SKM-1 treated with dmso at 0.1 percent for 144 hours (cell line): ENCODE measurements at regions not wholly inside any gene's neighbourhood (a gene's known extent, or its start where the extent isn't known, plus 50 kb on each side); places are given as distances from the start of the nearest gene placed in this dataset.

Experiments
- DNase-seq: peaks from one replicate; lab custom pipeline; 2025; ENCODE audit not compliant: unreplicated experiment; lab: John Stamatoyannopoulos, UW

DNA sequence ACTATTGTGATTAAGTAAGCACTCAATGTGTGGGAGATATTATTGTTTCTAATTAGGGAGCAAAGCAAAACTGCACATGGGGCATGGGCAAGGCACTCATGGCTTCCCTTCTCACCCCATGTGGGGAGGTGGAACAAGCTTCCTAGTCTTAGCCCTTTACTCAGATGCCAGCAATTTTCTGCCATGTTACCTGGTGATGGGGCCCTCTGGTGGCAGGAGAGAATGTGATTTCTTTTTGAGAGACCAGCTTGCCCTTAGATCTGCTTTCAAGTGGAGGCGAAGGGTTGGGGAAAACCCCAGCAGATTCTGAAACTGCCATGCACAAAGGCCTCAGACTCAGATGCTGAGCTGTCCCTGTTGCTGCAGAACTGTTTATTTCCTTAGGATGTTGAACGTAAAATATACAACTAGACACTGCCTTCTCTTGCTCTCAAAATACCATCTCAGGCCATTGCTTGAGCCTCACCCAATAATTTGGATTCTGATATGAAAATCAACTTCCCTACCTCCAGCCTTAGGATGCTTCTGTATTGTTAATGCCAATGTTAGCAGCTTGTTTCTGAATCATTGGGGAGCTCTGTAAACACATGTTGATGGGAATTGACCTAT is 130.2 kb upstream of the TPRG1 start:
- peak; percentile 42 for DNase-seq

DNA sequence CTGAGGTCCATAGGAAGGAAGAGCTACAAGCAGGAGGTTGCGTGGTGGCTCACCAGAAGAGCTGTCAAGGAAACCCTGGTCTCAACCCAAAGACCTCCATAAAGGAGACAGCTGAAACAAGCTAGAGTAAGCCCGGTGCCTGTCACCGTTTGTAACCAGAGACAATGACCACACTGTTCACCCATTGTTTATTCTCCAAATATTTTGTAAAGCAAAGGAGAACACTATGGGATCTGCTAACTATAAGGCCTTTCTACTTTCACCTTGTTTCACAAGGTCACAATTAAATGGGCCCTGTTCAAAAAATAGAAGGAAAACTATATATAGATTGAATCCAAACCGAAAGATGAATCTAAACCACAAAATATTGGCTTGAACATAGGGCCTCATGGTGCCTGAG is 128.9 kb upstream of the TPRG1 start:
- DNase-seq = no peak

DNA sequence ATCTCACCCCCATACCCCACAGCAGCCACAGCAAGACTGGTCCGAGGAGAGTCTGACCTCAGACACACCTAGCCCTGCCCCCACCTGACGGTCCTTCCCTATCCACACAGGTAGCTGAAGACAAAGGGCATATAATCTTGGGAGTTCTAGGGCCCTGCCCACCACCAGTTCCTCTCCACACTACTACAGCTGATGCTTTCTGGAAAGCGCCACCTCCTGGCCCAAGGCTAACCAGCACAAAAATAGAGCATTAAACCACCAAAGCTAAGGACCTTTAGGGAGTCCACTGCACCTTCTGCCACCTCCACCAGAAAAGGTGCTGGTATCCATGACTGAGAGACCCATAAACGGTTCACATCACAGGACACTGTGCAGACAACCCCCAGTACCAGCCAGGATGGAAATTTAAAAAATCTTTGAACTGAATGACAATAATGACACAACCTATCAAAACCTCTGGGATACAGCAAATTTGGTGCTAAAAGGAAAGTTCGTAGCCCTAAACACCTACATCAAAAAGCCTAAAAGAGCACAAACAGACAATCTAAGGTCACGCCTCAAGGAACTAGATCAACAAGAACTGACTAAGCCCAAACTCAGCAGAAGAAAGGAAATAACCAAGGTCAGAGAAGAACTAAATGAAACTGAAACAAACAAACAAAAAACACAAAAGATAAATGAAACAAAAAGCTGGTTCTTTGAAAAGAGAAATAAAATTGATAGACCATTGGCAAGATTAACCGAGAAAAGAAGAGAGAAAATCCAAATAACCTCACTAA is 122.1 kb upstream of the TPRG1 start:
- no peak for DNase-seq

DNA sequence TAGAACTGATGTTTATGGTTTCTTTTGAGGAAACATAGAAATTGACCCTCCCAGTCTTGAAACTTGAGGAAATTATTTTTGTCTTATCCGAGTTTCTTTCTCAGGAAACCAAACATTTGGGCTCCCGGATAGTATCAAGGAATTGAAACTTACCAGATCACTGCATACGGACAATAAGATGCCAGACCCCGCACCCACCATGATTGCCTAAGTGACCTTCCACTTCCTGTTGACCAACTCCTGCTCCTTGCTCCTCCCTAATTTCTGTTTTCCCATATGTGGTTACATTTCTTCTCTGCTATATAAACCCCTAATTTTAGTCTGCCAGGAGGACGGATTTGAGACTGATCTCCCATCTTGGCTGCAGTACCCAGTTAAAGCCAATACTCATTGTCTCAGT is 118.4 kb upstream of the TPRG1 start:
- no peak for DNase-seq

DNA sequence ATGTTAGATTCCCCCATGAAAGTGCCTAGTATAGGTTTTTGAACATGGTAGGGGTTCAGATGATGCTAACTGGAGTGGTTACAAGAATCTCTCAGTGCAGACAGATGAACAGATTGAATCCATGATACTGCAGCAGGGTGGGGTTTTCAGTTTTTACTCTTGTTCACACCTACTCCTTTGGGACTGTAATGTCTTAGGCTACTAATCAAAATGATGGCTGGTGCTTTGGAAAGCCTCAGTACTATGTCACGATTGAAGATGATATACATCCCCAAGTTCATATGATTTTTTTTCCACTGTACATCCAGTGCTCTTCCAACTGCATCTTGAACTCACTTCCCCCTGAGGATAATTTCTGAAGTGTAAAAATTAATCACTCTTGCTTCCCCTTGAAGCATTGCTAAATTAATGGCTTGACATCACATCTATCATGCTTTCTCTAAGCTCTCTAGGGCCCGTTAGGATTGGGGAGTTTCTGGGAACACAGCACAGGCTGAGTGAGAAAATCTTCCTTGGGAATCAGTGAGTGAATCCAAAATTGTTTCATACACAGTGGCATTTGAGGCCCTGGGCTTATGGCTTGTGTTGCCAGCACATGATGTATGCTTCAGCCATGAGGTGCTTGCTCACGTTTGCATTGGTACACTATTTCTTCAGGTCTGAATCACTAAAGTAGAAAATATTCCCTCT is 115.0 kb upstream of the TPRG1 start:
- DNase-seq = no peak

DNA sequence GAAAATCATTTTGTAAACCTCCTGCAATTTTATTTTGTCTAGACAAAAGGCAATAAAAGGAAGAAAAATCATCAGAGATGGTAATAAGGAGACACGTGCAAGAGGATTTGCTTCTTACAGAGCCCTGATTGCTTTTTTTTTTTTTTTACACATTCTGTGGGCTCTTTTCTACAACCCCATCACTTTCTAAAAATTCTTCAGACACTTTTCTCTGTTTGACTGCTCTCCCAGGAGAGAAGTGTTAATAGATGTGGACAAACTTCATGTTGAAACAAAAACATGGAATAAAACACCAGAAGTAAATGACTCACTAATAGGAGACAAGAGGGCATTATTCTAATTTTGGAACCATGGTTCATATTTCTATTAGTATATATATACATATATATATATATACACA is 114.4 kb upstream of the TPRG1 start:
- DNase-seq = no peak

- no peak for DNase-seq
These were observed 113.7 kb upstream of the TPRG1 start for GRCh38 chr3:189058071-189058470.

- no peak for DNase-seq
These were observed 100.8 kb upstream of the TPRG1 start for GRCh38 chr3:189070965-189071364.

GRCh38 chr3:189071446-189071845 is 100.3 kb upstream of the TPRG1 start:
- no peak for DNase-seq

DNA sequence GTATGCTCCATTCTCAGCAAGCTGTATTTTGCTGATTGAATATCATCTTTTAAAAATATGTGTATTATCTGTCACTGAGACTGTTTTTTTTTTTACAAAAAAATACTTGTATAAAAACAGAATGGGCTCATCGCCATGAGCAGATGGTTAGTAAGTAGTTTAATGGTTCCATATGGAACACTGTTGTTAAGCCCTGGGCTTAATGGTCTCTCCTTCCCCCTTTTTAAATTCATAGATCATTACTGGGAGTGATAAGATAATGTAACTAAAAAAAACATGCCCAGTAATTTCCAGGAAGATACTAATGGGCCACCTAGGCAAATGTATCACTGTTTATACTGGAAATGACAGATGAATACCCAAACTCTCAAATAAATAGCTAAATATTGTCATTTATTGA is 95.3 kb upstream of the TPRG1 start:
- DNase-seq = no peak

- no peak for DNase-seq
These were observed 91.0 kb upstream of the TPRG1 start for GRCh38 chr3:189080745-189081144.

DNA sequence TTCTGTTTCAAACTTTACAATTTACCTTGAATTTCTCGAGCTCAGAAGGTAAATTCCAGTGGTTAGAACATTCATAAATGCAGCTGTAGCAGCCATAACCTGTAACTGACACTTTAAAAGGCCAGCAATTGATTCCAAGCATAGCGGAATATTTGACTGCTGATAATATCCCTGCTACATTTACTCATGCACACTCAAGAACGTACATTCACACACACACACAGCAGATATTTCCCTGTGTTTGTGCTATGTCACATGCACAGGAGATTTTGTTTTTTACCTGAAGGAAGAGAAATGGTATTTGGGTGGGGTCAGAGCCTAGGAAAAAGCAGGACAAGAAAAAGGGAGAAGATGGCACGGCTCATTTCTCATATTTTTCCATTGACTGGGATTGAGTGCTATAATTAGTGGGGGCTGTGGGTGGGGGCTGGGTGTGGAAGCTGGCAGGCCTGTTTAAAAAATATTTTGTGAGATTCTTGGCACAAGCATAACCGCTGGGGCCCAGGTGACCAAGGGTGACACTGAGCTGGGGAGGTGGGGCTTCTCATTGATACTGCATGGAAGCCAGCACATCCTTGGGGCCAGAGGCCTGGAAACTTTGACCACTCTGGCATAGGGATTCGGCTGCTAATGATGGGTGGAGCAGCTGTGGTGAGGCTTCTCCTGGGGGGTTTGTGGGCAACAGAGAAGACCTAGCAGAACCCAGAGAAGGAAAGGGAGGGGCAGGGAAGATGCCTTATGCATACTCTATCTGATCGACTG is 88.9 kb upstream of the TPRG1 start:
- DNase-seq = no peak

- DNase-seq = no peak
These were observed 87.2 kb upstream of the TPRG1 start for GRCh38 chr3:189084620-189085019.

DNA sequence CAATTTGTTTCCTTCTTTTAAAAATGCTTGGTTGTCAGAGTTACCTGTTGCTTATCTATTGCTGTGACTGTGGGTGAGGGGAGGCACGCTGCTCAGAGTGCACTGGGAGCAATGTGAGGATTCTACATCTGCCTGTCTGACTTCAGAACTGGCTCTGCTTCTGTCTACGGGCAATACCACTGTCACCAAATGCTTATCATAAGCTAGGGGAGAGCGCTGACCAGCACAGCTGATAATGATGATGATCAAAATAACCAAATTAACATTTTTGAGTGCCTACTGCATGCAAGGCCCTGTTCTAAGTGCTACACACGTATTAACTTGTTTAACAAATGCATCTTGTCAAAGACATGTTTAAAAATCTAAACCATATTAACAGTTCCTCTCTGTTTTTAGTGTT is 79.2 kb upstream of the TPRG1 start:
- no peak for DNase-seq

DNA sequence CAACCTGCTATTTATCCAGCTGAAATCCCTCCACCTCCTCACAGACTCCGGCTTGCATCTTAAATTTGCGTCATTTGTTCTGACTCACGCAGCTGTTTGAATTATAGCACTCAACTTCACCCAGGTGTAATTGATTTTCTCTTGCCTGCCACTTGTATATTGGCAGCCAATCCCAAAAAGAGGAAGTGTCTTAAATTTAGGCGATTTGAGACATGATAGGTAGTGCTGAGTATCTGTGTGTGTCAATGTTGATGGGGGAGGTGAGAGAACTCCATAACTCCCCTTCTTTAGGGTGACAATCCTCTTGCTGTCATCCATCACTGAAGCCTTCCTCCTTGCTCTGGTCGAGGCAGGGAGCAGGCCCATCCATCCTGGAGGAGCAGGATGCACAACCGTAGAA is 77.2 kb upstream of the TPRG1 start:
- DNase-seq = no peak

DNA sequence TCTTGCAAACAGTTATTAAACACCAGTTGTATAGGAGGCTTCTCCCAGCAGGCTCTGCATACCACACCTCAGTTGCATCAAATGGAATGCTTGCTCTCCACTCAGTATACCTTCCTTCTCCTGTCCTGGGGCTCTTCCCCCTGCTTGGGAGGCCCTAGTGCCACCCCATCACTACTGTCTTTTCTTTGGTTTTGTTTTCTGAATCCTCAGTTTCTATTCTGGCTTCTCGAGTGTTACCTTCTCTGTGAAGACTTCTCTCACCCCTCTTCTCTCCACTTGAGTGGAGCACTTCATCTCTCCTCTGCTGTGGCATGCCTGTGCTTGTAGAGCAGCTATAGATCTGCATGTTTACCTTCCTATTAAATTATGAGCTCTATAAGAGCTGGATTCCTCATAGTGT is 75.7 kb upstream of the TPRG1 start:
- no peak for DNase-seq

- no peak for DNase-seq
These were observed 72.7 kb upstream of the TPRG1 start for GRCh38 chr3:189099031-189099471.

DNA sequence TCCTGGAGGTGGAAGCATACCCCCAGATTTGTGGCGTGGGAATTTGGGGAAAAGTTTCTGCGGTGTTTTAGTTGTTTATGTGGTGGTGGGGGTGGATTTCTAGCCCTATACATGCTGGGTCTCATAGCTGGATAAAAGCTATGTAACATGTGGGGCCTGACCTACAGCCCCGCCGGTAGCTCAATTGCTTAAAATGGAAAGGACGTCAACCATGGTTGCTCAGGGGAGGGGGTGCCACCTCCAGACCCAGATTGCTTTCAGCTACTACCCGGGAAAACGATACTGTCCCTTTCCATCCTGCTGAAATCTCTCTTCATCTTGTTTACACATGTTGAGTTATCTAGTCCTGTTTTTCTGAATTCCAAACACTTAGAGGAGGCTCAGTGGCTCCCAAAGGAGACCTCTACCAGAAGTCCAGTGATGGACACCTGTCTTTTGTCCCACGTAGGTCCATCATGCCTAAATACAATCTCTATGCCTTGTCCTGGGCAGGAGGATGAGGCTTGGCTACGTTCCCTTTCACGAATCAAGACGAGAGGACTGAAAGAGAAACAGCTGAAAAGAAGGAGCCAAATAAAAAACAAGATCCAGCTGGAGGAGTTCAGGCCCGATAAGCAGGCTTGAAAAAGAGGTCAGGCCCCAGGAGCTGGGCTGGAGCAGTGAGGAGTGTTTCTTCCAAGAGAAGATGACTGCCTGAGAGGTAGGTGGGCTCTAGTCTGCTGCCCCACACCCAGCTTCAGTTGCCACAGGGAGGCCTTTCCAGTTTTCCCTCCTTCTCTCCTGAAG is 72.1 kb upstream of the TPRG1 start:
- no peak for DNase-seq

GRCh38 chr3:189100866-189101265 is 70.9 kb upstream of the TPRG1 start:
- no peak for DNase-seq

GRCh38 chr3:189101594-189101993 is 70.2 kb upstream of the TPRG1 start:
- no peak for DNase-seq

DNA sequence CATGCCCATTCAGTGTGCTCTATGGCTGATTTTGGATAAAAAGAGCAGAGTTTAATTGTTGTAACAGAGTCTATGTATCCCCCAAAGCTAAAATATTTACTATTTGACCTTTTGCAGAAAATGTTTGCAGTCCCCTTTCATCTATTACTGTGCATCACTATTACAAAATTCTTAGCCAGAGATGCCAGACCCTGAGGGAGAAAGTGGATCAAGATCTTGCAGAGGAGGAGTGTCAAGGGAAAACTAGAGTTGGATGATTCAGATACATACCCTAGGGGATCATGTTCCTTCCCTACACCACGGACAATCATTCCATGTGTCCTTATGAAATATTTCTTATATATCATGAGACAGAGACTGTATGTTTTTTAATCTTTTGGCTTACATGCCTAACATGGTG is 68.6 kb upstream of the TPRG1 start:
- no peak for DNase-seq
